T47D (cell line): ENCODE measurements at regions not wholly inside any gene's neighbourhood (a gene's known extent, or its start where the extent isn't known, plus 50 kb on each side); places are given as distances from the start of the nearest gene placed in this dataset.
"Not testable (repeated sequence)": the region's sequence is repeated elsewhere in the genome, so short reads cannot be mapped to it uniquely, and the experiment has no call there.

Experiments used
- DNase-seq, 2 experiments: peaks; one replicate each; pipeline versions ENCODE4 v3.0.0 to v3.0.0-alpha.2; 2011 to 2012; ENCODE audit warnings: low read depth in 1 of 2, low spot score in 1 of 2
- JUND ChIP-seq: IDR thresholded peaks from 2 replicates; pipeline ENCODE4 v1.6.1; 2012; ENCODE audit warnings: low read depth
- in situ Hi-C: cut with HindIII; loops from 2 replicates; pipeline ENCODE4 v1.10.0; 2016; ENCODE audit warnings: low sequenced_read_pairs, low pct_unique_long_range_greater_than_20kb

DNA sequence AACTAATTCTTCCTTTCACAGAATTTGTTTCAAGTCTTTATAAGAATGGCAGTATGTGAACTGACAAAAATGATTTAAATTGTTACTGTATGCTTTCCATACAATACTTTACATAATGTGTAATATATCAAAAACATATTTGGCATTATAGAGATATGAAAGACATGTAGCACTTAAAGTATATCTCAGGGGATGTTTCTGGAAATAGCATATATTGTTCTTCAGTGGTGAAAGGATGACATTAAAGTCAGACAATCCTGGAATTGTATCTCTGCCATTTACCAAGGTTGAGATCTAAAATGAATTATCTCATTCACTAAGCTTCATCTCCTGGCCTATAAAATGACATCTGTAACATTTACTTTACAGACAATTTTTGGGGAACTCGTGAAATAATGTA lies 358.4 kb upstream of the EPHA5 start:
- DNase-seq = no peak
- in situ Hi-C loops = no loop called here

DNA sequence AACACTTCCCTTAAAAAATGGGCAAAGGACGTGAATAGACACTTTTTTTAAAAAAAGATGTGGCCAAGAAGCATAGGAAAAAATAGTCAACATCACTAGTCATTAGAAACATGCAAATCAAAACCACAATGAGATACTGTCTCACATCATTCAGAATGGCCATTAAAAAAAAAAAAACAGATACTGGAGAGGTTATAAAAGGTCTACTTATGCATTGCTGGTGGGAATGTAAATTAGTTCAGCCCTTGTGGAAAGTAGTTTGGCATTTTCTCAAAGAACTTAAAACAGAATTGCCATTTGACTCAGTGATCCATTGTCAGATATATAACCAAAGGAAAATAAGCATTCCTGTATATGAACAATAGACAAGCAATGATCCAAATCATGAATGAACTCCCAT lies 352.8 kb upstream of the EPHA5 start:
- no peak for TF ChIP-seq JUND
- in situ Hi-C loops = no loop called here
- DNase-seq = no peak

More for the DNA sequence above, 358.4 kb upstream of the EPHA5 start:
- no peak for TF ChIP-seq JUND

DNA sequence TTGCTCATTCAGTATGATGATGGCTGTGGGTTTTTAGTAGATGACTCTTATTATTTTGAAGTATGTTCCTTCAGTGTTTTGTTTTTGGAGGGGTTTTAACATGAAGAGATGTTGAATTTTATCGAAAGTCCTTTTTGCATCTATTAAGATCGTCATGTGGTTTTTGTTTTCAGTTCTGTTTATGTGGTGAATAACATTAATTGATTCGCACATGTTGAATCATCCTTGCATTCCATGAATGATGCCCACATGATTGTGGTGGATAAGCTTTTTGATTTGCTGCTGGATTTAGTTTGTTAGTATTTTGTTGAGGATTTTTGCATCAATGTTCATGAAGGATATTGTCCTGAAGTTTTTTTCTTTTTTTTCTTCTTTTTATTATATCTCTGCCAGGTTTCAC lies 347.4 kb upstream of the EPHA5 start:
- DNase-seq = no peak
- in situ Hi-C loops = no loop called here
- TF ChIP-seq JUND = no peak

DNA sequence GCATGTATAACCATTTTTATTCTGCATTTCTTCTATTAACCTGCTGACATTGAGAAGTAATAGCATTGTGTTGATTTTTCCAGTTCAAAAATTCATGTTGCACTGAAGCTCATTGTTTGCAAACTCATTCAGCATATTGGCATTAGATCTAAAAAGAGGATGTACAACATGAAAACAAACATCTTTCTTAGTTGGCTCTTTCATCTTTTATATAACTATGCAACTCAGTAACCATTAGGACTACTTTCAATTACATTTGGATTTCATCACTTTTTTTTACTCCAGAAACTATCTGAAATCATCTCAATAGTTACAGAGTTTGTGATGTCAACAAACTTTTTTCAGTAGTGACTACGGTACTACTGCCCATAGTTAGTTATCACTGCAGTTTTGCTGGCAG lies 346.0 kb upstream of the EPHA5 start:
- in situ Hi-C loops = no loop called here
- TF ChIP-seq JUND = no peak
- no peak for DNase-seq

DNA sequence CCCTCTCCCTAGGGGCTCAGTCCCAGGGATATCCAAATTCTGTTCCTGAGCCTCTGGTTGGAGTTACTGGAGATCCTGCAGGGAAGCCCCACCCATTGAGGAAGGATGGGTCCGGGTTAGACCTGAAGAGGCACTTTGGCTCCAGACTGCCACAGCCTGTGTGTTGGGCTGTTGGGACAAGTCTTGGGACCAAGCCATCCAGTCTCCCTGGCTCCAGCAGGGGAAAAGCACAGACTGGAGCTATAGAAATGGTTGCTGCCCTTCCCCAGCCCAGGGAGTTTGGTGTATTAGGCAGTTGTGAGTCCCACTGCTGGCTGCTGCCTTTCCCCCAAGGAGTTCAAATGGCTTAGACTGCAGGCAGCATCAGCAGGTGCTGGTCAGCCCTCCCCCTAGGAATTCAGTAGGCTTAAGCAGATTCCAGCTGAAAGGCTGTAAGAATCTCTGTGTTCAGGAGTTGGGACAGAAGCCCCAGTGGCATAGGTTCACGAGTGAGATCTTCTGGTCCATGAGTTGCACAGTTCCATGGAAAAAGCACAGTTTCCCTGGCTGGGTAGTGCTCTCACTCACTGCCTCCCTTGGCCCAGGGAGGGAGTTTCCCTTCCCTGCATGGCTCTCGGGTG lies 344.0 kb upstream of the EPHA5 start:
- peak in 1 of 2 experiments; percentile 12 for DNase-seq
- in situ Hi-C loops = no loop called here
- TF ChIP-seq JUND = no peak

DNA sequence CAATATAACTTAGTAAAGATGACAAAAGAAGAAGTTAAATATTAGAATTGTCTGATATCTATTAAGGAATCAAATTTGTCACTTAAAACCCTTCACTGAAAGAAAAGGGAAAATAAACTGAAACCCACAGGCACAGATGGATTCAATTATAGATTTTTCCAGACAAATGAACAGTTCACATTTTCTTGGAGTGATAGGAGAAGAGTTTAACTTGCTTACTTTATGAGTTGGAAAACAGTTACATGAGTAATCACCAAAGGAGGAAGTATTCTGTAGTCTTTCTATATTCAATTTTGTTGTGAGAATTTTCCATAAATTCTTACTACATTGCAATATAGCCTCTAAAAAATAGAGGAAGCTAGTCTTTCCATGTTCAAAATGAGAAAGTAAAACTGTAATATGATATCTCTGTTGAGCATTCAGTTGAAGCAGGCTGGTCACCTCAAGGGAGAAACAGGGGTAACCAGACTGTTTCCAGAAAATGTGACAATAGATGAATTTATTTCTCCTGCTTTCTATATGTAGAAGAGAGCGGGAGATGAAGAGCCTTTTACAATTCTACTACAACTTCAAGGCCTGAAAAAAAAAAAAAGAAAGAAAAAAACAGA lies 330.3 kb upstream of the EPHA5 start:
- DNase-seq = no peak
- in situ Hi-C loops = no loop called here
- no peak for TF ChIP-seq JUND

DNA sequence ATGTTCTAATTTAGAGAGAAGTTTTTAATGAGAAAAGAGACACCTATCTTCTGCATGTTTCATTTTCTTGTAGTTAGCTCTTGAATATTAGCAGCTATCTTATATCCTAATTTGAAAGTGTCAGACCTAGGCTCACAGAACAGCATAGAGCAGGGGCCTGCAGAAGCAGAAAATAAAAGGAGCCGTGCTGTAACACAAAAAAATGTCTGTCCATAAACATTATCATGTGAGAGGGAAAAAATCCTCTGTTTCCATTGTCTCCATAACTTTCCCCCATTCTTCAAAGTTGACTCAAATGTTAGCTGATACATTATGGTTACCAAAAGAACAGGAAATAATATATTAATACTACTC lies 329.2 kb upstream of the EPHA5 start:
- DNase-seq = peak in 1 of 2 experiments; percentile 2
- in situ Hi-C loops = no loop called here
- TF ChIP-seq JUND = no peak

DNA sequence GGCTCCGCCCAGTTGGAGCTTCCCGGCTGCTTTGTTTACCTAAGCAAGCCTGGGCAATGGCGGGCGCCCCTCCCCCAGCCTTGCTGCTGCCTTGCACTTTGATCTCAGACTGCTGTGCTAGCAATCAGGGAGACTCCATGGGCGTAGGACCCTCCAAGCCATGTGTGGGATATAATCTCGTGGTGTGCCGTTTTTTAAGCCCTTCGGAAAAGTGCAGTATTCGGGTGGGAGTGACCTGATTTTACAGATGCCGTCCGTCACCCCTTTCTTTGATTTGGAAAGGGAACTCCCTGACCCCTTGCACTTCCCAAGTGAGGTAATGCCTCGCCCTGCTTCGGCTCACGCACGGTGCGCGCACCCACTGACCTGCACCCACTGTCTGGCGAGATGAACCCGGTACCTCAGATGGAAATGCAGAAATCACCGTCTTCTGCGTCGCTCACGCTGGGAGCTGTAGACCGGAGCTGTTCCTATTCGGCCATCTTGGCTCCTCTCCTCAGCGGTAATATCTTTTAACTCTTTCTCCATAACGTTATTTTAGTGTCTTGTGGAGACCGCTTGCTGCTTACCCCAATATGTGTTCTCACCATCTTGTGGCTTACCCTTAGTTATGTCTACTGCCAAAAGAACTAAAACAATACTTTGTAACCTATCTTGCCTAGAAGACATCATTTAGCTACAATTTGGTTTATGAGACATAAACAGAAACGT lies 328.7 kb upstream of the EPHA5 start:
- peak in 1 of 2 experiments; percentile 33 for DNase-seq
- in situ Hi-C loops = not testable (repeated sequence)

DNA sequence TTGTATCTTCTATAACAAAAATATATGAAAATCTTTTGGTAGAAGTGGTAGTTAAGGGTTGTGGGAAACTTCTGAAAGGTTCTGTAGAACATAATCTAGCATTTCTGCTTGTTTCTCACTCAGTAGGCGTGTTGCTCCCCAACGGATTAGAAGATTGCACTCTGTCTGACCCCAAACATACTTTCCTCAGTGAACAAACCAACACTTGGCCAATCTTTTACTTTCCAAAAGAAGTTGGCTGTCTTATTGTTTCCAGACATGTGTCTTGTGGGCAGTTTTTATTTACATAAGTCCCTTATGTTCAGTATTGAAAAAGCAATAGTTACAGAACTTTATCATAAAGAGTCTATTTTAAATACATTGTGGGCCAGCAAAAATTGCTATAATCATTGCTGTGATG lies 312.8 kb upstream of the EPHA5 start:
- no peak for DNase-seq
- no peak for TF ChIP-seq JUND
- in situ Hi-C loops = no loop called here

DNA sequence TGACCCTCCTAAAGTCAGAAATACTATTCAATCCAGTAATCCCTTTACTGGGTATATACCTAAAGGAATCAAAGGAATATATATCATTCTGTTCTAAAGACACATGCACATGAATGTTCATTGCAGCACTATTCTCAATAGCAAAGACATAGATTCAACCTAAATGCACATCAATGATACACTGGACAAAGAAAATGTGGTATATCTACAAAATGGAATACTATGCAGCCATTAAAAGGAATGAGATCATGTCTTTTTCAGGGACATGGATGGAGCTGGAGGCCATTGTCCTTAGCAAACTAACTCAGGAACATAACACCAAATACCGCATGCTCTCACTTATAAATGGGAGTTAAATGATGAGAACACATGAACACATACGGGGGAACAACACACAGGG lies 306.0 kb upstream of the EPHA5 start:
- TF ChIP-seq JUND = no peak
- DNase-seq = no peak
- in situ Hi-C loops = no loop called here

DNA sequence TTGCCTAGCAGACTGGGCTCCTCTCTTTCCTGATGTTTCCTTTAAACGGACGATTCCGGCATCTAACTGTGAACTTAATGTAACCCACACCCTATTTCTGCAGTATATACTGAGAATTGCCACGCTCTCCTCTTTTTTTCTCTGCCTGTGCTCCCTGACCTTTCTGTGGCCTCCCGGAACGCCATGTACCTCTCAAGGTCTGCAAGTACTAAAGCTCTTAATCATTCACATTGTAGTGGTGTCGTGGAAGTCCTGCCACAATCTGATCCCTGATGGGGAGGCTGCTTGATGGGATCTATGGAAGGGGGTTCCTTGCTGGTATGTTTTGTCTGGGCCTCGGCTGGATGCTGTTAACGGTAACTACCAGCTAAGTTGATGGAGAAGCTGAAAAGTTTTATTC lies 302.9 kb upstream of the EPHA5 start:
- no peak for DNase-seq
- in situ Hi-C loops = no loop called here
- TF ChIP-seq JUND = no peak

DNA sequence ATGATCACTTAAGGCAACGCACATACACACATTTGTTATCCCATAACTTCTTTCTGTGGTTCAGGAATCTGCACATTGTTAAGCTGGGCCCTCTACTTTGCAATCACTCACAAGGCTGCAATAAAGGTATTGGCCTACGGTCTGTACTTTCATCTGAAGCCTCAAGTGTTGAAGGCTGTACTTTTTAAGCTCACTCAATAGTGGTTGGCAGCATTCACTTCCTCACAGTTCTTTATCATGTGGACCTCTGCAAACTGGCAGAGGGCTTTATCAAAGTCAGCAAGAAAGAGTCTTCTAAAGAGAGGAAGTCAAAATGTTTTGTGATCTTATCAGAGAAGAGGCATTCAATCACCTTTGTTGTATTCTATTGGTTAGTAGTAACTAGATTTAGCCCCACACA lies 301.4 kb upstream of the EPHA5 start:
- no peak for DNase-seq
- TF ChIP-seq JUND = no peak
- in situ Hi-C loops = no loop called here

DNA sequence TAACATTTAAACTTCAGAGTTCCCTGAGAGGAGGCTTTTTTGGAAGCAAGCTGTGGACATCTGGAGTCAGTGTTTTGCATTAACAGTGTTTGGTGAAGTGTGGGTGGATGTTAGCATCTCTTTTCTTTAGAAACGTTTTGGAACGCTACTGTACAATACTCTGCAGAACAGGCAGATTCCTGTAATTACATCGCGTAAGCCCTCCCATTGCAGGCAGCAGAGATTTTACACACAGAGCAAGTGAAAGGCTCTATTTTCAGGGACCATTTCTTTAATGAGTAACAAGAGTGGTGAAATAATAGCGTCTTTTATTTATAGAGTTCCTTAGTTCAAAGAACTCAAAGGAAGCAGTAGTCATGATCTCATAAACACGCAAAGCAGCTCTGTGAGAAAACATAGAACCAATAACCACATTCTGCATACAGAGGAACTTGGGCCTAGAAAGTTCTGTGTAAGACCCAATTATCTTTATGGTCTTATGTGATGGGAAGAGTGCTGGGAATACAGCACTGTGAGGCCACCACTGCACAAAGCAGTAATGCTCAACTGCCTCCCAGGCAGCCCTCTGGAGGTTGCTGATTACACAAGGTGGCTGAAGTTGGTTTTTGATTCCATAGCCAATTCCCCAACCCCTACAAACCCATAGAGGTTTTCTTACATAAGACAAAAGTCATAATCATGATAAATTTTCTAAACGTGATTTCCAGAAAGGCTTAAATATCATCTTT lies 298.7 kb upstream of the EPHA5 start:
- no peak for DNase-seq
- no peak for TF ChIP-seq JUND
- in situ Hi-C loops = no loop called here

DNA sequence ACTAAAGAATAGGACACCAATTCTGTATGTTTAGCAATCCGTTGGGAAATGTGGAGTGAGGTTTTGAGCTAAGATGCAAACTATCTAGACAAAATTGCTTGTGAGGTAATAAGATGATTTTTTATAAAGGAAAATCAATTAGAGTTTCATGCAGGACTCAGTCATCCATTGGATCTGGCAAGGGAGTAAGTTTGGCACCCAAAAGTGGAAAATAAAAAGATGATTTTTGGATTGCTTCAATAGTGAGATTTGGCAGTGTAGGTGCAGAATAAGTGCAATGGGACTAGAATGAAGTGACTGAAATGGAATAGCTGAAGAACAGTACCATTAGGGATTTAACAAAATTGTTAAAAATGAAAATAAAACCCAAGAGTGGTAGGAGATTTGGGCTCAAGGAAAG lies 290.5 kb upstream of the EPHA5 start:
- no peak for DNase-seq
- in situ Hi-C loops = no loop called here
- TF ChIP-seq JUND = no peak
